GM18508 (cell line): ENCODE measurements at regions not wholly inside any gene's neighbourhood (a gene's known extent, or its start where the extent isn't known, plus 50 kb on each side); places are given as distances from the start of the nearest gene placed in this dataset.
"Not testable (repeated sequence)": the region's sequence is repeated elsewhere in the genome, so short reads cannot be mapped to it uniquely, and the experiment has no call there.

Source experiments
- ATAC-seq: cut with Tn5 transposase; IDR thresholded peaks from one replicate; pipeline ENCODE4 v1.9.1; 2021; ENCODE audit warnings: moderate number of reproducible peaks; ENCODE audit not compliant: insufficient read depth, unreplicated experiment

GRCh38 chr4:134548052-134548628, 346.6 kb upstream of the PABPC4L start:
- no peak for ATAC-seq

- ATAC-seq: no peak
Observed at GRCh38 chr4:134546279-134546678, 344.7 kb upstream of the PABPC4L start.

GRCh38 chr4:134544303-134544770, 342.7 kb upstream of the PABPC4L start:
- no peak for ATAC-seq

DNA sequence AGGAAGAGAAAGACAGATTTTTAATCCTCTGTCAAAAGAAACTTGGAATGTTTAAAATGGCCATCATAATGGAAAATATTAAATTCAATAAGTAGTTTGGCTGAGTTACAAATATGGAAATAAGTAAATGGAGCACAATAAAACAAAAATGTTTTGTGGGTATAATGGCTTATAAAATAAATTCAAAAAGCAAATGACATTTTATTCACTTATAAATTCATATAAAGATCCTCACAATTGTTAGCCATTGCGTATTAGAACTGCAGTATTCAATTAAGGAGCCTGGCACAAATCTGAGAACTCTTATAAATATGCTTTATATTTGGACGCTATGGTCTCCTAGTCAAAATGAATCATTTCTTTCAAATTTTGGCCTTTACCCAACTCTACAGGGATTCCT, 339.0 kb upstream of the PABPC4L start:
- ATAC-seq: no peak

- no peak for ATAC-seq
Observed at GRCh38 chr4:134539729-134540231, 338.2 kb upstream of the PABPC4L start.

GRCh38 chr4:134537701-134538100, 336.1 kb upstream of the PABPC4L start:
- no peak for ATAC-seq

DNA sequence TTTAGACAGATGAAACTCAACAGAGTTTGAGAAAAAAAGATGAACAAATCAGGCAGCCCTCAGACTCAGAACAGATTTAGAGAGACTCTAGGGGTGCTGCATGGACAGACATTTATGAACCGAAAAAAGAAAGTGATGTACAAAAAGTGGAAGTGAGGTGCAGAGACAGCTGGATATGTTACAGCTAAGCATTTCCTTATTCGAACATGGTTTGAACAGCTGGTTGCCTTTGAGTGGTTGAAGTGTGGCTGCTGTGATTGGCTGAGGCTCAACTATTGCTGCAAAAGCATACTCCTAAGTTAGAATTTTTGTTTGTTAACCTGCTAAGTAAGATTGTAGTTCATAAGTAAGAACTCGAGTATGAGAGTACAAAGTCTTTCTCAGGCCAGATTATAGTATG, 331.5 kb upstream of the PABPC4L start:
- no peak for ATAC-seq

DNA sequence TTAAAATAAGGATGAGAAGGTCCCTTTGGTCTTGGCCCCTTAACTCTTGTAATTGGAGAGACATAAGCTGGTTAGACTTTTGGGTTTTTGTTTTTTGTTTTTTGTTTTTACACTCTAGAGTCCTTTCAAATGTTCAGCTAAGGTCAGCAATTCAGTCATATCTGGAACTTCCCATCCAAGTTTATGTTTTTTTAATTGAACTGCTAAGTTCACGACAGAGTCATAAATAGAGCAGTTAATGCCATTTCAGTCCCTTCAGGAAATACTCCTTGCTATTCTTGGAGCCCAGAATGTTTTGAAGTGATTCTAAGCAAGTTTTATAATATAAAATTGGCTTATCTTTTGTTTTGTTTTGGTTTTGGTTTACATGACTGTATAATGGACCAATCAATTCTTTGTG, 329.4 kb upstream of the PABPC4L start:
- no peak for ATAC-seq

DNA sequence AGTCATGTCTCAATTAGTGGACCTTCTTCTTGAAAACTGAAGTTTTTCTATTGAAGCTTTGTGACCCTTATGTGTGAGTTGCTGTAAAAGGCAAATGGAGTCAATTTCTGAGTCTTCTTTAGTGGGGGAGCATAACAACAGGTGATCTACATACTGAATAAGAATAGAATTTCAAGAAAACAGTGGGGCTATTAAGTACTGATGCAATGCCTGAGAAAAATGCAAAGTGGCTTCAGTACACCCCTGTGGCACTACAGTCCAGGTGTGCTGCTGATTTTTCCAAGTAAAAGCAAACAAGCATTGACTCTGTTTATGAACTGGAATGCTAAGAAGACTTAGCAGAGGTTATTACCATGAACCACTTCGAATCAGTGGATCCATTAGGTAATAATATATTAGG, 328.0 kb upstream of the PABPC4L start:
- ATAC-seq: no peak

DNA sequence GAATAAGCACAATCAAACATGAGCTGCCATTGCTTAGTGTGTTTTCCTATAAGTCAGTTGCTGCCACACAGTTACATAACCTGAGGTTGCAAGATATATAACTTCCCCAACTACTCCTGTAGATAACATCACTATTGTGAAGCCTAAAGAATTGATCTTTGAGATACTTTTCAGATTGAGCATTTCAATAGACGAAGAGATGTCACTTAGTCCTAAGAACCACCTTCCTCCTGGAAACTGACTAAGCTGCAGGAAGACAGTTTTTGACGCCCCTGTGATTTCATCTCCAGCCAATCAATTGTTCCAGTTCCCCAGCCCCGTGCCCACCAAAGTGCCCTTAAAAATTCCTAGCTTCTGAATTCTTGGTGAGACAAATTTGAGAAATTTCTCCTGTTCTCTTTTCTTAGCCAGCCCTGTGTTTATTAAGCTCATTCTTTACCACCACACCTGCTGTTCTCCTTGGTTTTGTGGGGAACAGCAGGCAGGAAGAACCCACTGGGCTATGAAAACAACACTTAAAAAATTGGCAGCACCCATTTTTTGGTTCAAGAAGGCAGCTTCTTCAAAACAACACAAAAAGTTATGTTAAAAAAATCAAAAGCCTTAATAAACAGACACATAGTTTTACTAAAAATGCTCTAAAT, 317.1 kb upstream of the PABPC4L start:
- no peak for ATAC-seq

DNA sequence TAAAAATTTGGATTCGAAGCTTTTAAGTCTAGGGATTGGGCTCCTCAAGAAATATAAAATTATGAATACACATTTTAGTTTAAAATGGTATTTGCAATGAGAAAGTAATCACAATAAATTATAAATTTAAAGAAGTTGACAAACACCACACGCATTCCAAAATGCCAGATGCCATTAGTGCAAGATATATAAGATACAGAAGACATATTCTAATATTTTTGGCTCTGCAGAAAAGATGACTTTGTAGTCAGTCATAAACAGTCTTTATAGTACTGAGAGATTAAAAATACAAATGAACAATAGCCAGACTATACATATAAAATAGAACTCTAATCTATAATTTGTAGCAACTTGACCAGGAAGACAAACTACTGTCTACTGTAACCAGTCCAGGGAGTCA, 309.0 kb upstream of the PABPC4L start:
- no peak for ATAC-seq

DNA sequence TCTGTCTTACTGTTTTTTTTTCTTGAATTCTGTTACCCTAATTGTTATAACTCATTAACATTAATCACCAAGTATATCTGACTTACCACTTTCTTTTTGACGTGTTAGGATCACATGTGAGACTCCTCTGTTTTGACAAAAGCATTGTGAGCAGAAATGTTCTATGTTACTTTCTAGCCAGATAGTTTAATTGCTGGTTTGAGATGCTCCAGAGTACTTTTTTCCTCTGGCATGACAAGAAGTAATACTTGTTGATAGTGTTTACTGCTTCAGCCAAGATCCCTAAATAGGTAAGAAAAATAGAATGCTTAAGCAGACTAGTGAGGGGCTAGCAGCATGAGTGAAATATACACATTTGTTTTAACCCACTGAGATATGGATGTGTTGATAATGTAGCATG, 303.9 kb upstream of the PABPC4L start:
- ATAC-seq: no peak

DNA sequence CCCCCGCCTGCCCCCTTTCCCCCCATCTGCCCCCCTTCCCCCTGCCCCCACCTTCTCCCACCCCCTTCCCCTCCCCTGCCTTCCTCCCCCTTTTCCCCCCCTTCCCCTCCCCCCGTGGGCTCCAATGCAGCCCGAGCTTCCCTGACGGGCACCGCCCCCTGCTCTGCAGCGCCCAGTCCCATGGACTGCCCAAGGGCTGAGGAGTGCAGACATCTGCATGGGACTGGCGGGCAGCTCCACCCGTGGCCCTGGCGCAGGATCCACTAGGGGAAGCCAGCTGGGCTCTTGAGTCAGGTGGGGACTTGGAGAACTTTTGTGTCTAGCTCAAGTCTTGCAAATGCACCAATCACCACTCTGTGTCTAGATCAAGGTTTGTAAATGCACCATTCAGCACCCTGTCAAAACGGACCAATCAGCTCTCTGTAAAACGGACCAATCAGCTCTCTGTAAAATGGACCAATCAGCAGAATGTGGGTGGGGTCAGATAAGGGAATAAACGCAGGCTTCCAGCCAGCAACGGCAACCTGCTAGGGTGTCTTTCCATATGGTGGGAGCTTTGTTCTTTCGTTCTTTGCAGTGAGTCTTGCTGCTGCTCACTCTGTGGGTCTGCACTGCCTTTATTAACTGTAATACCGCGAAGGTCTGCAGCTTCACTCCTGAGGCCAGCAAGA, 300.5 kb upstream of the PABPC4L start:
- ATAC-seq: no peak

GRCh38 chr4:134501488-134501887, 299.9 kb upstream of the PABPC4L start:
- ATAC-seq: not testable (repeated sequence)

DNA sequence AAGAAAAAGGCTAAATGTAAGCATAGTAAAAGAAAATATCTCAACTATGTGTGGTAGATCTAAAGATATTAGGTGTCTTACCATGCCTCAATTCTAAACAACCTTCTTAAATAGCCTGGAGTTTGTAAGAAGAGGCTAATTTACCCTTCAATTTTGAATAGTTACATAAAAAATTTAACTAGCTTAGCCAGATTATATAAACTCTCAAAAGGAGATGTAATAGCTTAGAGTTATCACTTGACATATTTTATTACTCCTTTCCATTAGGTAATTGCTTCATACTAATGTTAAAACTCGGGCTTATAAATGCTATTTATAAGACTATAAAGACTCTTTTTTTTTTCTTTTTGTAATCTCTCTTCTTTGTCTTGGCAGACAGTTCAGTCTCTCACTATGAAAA, 297.5 kb upstream of the PABPC4L start:
- ATAC-seq: no peak

DNA sequence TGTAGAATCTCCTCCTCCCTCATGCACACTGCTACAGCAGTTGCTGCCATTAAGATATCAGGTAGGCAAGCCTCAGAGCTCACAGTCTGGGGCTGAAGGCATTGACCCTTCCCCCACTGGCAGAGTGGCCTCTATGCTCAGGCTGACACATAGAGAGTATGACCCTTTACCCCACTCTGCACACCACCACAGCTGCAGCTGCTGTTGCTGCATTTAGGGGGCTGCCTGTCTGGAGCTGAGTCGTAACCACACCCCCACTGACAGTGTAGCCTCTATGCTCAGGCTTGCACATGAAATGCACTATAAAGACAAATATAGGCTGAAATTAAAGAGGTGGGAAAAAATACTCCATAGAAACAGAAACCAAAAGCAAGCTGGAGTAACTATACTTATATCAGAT, 289.3 kb upstream of the PABPC4L start:
- no peak for ATAC-seq

DNA sequence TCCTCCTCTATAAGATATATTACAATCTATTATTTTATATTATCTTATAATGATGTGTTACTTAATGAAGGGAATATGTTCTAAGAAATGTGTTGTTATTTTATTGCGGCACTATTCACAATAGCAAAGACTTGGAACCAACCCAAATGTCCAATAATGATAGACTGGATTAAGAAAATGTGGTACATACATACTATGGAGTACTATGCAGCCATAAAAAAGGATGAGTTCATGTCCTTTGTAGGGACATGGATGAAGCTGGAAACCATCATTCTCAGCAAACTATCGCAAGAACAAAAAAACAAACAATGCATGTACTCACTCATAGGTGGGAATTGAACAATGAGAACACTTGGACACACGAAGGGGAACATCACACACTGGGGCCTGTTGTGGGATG, 281.9 kb upstream of the PABPC4L start:
- not testable (repeated sequence) for ATAC-seq

- ATAC-seq: no peak
Observed at GRCh38 chr4:134471569-134471968, 270.0 kb upstream of the PABPC4L start.

GRCh38 chr4:134470544-134470943, 269.0 kb upstream of the PABPC4L start:
- ATAC-seq: no peak

DNA sequence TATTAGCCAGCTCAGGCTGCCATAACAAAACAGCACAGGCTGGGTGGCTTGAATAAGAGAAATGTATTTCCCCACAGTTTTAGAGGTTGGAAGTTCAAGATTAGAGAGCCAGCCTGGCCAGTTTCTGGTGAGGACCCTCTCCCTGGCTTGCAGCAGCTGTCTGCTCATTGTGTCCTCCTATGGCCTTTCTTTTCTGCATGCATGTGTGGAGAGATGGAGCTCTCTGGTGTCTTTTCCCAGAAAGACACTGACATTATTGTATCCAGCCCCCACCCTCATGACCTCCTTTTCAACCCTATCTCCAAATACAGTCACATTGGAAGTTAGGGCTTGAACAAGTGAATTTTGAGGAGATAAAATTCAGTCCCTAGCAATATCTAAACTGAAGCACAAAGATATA, 263.8 kb upstream of the PABPC4L start:
- ATAC-seq: no peak

GRCh38 chr4:134463771-134464170, 262.2 kb upstream of the PABPC4L start:
- ATAC-seq: no peak

DNA sequence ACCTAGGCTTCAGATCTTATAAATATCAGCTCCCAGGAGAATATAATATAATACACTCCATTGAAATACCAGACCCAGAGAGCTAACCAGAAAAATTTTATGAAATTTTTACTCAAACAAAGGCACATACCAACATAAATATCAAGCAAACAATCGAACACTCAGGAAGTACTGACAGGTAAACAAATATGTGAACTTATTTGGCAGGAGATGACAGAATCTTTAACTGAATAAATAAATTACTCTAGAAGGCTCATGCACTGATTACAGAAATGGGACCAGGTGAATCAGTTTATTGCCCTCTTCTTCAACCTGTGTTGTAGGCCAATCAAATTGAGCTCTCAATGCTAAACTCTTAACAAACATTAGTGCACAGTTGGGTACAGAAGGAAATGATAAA, 225.2 kb upstream of the PABPC4L start:
- no peak for ATAC-seq
